NT2/D1 (cell line): ENCODE measurements at regions not wholly inside any gene's neighbourhood (a gene's known extent, or its start where the extent isn't known, plus 50 kb on each side); places are given as distances from the start of the nearest gene placed in this dataset.

Experiments used
- SUZ12 ChIP-seq: IDR thresholded peaks from 2 replicates; pipeline ENCODE4 v1.6.1; 2011; ENCODE audit not compliant: insufficient read length, insufficient read depth; ENCODE audit errors: extremely low read depth
- YY1 ChIP-seq: IDR thresholded peaks from 2 replicates; pipeline ENCODE4 v1.6.1; 2011; ENCODE audit not compliant: insufficient read length, insufficient read depth
- ZNF274 ChIP-seq: IDR thresholded peaks from 2 replicates; pipeline ENCODE4 v1.6.1; 2011; ENCODE audit warnings: mild to moderate bottlenecking, low read depth, low read length

DNA sequence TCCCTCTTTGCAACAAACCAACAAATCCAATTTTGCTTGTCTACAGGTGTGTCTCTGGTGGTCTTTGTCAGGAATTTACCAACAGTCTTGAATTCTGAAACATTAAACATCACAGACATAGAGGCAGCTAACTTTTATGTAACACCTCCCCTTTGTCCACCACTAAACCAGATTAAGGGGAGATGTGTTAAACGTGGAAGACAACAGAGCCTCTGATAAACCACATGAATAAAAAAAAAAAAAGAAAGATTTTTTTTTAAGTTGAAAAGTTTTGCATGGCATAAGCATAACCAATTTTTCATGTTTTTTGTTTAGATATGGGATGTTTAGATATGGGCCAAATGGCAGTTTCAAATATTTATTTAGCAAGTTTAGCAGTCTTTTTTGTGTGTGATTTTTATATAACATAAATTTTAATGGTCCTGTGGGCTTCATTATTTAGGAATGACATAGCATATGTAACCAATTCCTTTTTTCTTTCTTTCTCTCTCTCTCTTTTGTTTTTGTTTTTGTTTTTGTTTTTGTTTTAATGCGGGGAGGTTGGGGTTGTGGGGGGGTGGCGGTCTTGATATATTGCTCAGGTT, 60.7 kb upstream of the BTN3A2 start:
- TF ChIP-seq YY1 (no peak), SUZ12 (no peak), ZNF274 (no peak)
